GM18502 (cell line): ENCODE measurements at regions not wholly inside any gene's neighbourhood (a gene's known extent, or its start where the extent isn't known, plus 50 kb on each side); places are given as distances from the start of the nearest gene placed in this dataset.

ENCODE experiments used
- ATAC-seq: cut with Tn5 transposase; IDR thresholded peaks from one replicate; pipeline ENCODE4 v1.9.1; 2021; ENCODE audit warnings: mild to moderate bottlenecking; ENCODE audit not compliant: unreplicated experiment, poor library complexity

DNA sequence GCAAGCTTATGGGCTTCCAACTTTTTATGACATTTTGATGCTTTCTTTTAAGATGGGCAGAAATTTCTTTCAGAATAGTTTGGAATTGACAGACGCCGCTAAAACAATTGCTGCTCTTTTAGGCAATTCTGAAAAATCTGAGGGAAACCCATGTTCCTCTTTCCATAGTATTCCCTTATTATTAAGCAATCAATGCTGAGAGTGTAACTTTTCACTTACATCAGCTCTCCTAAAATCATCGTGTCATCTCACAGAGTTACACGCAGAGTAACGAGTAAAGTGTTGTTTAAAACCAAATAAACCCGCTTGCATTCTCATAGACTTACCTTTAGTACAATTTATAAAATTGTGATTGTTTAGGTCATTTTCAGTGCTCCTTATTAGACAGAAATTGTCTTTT is 150.6 kb downstream of the MAF start:
- ATAC-seq = no peak

DNA sequence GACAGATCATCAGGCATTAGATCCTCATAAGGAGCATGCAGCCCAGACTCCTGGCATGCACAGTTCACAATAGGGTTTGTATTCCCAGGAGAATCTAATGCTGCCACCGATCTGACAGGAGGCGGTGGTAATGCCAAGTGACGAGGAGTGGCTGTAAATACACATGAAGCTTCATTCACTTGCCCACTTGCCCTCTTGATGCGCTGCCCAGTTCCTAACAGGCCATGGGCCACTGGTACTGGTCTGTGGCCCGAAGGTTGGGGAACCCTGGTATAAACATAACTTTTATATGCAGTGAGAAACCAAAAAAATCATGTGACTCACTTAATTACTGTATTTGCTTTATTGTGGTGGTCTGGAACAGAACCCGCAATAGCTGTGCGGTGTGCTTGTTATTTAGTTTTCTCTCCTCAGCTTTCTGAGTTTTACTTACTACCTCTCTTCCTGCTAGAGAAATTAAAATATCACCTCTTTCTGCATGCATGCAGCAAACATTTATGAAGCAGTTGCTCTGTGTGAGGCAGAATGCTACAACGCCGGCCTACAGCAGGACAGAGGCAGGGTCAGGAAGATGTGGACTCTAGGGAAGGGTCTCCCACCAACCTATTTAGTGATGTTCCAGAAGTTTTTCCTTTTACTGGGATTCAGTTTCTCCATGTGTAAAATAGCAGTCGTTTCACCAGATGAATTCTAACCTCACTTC is 151.3 kb downstream of the MAF start:
- ATAC-seq = no peak

DNA sequence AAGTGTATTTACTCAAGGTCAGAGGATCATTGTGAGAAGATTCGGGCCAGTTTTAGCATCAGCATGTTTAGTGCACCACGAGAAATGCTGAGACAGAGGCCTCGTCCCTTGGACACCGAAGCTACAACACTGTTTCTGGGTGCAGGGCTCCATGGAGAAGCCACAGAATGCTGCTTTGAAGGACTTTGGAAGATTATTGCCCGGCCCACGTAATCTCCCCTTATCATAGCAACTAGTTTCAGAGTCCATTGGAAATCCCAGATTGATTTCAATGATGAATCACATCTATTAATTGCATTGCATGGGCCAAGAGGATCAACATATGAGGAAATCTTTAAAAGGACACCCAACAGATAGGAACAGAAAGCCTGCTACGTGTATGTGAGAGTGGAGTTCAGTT is 156.0 kb downstream of the MAF start:
- ATAC-seq = no peak

DNA sequence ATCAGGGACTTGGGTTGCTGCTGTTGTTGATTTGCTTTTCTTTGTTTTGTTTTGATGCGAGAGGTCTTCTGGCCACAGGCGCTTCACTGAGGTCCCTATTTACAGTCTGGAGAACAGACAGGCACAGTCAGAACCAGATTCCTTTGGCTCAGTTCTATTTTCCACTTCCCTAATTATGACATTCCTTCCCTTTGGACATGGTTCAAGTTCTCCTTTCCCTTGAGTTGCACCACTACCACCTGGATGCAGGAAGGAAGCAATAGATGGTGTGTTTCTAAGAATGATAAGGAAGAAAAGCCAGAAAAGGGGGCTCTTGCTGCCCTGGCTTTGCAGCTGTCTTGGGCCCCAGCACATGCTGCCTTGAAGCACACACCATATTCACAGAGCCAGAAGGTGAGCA is 160.6 kb downstream of the MAF start:
- ATAC-seq = no peak

DNA sequence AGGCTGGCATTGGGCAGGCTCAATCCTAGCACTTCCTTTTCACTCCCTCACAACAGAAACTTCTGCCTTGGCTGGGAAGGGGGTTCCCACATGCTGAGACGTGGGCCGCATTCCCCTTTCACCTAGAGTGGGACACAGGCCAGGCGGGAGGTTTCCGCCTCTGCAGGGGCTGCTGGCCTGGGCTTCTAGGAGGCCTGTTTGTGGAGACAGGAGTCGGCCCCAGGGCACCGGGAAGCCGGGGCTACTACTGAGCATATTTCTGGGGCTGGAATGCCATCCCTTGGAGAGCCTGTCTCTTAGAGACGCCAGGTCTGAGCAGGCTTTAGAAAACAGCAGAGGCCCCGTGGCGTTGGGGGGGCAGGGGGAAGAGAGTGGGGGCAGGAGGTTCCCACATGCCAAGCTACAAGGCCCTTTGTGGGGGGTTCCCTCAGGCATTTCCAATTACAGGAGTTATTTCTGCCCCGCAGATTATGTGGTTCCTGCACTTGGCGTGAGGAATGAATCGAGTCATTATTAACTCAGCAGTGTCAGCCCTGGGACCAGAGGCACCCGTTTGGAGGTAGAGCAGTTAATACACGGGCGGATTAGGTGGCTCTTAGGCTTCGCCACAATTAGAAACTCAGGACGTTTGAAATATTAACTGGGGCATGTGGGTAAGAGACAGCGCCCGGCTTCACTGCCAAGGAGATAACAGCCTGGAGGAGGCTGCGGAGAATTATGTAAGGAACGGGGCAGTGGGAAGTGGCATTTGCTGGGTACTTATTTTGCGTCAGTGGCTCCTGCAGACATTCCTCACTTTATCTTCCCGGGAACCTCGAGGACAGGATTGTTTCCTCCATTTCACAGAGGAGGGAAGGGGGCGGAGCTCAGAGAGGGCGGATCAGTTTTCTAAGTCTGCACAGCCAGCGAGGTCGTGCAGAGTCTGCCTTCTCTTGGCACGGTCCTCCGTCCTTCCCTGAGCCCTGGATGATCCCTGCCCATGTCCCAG is 162.5 kb downstream of the MAF start:
- ATAC-seq = no peak

DNA sequence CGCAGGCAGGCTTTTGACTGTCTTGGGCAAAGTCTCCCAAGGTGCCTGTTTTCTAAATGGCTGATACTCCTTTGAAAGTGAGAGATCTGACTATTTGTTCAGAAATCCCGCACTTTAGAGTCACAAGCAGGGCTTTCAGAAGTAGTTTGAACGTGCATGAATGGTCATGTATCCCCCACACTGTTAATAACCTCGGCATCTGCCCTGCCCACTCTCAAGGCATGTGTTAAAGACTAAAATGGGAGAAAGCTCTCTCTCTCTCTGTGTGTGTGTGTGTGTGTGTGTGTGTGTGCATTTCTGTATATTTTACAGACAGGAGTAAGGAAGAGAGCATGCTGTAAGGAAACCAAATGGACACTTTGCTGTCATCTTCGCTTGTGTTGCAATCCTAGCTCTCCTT is 163.7 kb downstream of the MAF start:
- ATAC-seq = no peak

DNA sequence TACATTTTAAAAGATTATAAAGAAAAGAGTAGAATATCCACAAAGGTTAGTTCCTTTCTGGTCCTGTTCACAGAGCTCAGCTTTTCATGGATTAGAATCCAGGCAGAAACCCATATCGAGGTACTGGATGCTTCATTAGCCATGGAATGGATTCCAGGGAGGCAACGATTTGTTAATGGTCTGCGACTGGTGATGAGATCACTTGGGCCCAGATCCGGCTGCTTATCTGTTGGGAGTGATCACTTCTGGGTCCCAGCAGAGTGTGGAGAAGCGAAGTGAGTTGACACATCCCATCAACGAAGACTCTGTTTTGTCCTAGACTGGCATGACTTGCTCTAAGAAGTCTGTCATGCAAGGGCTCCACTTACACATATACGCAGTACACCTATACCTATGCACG is 165.8 kb downstream of the MAF start:
- no peak for ATAC-seq

DNA sequence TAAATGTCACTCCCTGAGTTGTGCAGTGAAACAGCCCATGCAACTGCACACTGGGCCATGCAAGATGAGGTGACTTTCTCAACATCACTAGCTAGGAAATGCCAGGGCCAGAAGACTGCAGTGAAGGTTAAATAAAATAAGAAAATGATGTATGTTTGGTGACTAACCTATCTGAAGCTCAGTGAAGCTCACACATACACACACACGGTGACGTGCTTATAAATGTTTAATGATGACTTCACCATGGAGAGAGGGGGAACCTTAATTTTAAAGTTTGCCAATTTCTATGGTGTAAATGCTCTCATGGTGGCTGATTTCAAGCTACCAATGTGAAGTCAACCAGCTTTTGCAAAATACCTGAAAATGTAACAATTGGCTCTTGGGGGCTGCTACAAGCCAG is 166.4 kb downstream of the MAF start:
- ATAC-seq = no peak

DNA sequence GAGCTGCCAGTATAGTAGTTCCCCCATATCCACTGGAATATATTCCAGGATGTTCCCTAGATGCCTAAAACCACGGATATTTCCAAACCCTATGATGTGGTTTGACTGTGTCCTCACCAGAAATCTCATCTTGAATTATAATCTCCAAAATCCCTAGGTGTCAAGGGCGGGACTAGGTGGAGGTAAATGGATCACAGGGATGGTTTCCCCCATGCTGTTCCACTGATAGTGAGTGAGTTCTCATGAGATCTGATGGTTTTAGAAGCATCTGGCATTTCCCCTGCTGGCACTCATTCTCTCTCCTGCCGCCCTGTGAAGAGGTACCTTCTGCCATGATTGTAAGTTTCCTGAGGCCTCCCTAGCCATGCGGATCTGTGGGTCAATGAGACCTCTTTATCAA is 168.6 kb downstream of the MAF start:
- no peak for ATAC-seq

DNA sequence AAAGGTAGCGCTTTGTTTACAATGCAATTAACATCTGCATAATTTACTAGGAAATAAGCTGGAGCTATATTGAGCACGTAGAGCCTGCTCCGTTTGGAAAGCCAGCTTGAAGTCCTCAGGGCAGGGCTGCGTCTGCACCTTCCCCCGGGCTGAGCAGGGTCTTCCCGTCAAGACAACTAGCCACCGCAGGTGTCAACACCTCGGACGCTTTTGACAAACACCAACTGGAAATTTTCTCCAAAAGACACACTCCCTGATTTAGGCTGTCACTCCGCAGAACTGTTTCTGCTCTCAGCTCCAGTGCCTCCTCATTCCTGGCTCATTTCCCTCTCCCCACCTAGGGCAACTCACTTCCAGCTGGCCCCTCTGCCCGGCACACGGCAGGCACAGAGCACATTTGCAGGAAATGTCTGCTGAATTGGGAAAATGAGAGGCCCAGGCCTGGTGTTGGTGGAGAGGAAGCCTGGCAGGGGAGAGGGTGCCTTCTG is 170.3 kb downstream of the MAF start:
- no peak for ATAC-seq

DNA sequence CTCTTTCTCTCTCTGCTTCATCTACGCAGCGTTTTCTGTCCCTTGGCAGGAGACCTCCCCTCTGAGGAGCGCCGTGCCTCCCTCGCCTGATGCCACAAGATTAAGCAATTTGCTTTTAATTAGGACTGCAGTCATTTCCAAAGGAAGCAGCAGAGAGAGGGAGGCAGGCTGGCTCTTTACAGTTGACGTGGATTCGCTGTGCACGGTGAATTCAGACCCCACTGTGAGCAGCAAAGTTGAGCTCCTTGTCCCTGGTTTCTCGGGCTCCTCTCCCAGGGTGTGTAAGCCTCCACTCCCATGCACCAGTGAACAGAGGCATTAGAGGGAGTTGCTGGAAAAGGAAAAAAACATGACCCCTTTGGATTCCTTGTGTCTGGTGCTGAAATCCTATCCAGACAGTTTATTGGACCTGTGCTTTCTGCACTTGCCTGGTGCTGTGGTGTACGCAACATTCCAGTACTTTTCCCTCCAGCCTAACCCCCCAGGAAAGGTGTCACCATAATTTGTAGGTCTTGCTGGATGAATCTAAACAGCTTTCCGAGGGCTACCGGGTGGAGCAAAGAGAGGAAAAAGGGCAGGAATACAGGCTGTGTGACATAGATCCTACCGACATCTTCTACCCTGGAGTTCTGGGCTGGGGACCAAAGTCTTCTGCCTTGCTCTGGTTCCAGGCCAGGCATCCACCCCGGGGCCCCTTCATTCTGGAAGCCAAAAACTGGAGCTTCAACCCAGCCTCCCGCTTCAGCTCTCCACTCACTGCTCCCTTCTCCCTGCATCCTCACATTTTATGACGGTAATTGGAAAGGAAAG is 171.0 kb downstream of the MAF start:
- ATAC-seq = no peak

DNA sequence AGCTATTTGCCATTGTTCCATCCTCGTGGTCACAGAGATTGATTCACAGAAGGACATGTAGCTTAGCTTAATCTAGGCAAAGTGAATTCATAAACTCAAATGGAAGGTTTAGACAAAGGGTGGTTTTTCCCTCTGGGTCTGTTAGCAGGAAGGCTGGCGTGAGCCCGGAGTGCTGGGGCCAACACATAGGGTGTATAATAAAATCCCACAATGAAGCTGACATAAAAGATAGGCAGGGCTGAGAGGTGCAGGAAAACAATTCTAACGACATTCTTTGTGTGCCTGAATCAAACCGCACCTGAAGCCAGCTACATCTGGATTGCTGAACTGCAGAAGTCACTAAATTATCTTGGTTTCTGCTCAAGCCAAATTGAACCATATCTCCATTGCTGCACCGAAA is 173.9 kb downstream of the MAF start:
- ATAC-seq = no peak

DNA sequence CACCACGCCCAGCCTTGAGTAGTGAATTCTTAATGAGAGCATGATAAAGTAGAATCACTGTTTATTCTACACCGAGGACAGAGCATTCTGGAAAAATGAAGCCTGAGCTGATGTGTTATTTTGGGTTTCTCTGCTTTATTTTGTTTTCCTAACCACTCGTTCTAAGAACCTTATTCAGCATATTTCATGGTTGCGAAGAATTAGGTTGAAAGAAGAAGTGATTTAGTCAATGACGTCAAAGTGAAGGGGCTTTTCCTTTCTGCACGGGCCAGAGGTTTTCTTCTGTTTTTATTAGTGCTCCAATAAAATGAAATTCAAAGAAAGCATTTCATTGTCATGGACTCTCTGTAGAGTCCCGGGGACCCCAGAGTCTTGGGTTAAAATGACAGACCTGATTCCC is 178.5 kb downstream of the MAF start:
- ATAC-seq = no peak

DNA sequence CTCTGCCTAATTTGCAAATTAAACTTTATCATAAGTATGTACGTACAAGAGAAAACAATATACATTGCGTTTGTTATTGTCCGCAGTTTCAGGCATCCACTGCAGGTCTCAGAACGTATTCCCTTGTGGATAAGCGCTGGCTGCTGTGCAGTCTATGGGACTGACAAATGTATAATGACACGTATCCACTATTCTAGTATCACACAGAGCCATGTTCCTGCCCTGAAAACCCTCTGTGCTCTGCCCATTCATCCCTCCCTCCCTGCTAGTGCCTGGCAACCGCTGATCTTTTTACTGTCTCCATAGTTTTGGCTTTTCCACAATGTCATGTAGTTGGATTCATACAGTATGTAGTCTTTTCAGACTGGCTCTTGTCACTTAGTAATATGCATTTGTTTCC is 179.4 kb downstream of the MAF start:
- no peak for ATAC-seq

DNA sequence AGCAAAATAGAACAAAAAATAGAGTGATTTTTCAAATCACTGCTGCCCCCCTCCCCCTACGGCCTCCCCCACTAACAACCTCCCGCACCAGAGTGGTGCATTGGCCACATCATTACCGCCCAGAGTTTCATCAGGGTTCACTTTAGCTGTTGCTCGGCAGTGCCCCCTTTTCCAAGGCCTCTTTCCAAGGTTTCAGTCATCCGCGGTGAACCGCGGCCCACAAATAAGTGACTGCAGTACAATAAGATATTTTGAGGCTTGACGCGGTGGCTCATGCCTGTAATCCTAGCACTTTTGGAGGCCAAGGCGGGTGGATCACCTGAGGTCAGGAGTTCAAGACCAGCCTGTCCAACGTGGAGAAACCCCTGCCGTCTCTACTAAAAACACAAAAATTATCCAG is 180.0 kb downstream of the MAF start:
- ATAC-seq = no peak

DNA sequence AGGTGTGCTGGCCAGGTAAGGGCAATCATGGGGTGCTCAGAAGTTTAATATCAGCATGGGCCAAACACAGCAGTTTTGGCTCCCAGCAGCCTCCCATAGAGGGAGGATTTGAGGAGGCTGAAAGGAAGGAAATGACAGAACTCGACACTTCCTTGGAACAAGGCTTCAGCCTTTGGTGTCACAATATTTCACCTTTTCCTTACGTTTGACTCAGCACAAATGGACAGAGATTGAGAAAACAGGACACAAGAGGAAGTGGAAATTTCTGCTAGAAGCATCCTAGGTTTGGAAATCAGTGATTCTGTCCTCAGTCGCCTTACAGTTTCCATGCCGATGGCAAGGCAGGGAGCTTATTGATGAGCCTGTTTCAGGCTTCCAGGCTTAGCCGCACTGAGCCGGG is 181.4 kb downstream of the MAF start:
- ATAC-seq = no peak

DNA sequence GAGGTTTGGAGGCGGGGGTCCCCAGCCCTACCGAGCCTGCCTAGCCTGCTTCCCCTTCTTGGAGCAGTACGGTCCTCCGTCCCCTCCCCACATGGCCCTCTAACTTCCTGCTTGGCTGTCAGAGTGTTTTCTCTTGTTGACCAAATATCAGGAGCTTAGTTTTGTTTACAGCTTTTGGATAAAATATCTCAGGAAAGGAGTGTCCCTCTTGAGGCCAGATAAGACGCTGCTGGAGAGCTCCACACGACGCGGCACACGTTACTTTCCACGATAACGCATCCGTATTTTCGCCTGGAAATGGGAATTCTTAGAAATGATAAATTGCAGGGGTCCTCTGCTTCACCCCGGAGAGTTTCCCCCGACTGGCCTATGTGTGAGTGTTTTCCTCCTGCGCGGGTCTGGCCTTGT is 182.9 kb downstream of the MAF start:
- no peak for ATAC-seq

DNA sequence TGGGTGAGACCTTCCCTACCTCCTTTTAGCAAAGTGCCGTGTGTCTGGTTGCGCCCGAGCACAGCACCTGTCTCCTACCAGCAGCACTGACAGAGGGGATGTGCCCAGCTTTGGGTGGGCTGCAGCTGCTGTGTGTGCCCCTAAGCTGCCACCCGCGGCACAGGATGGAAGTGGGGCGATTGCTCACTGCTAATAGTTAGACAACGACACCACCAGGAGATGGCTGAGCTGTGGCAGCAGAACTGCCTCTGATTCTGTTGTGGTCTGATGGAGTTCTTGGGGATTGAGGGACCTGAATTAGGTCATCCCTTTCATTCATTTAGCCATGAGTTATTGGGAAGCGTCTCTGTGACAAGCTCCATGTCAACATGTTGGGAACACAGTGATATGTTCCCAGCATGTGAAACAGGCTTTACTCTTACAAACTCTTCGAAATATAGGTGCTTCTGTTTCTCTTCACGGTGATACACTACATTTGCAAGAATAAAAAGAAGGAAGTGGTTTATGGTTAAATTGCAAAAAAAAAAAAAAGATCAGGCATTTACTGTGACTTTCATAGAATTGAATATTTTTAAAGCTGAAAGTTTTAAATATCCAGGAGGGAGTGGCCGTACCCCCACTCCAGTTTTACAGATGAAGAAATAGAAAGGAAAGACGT is 184.4 kb downstream of the MAF start:
- ATAC-seq = no peak

DNA sequence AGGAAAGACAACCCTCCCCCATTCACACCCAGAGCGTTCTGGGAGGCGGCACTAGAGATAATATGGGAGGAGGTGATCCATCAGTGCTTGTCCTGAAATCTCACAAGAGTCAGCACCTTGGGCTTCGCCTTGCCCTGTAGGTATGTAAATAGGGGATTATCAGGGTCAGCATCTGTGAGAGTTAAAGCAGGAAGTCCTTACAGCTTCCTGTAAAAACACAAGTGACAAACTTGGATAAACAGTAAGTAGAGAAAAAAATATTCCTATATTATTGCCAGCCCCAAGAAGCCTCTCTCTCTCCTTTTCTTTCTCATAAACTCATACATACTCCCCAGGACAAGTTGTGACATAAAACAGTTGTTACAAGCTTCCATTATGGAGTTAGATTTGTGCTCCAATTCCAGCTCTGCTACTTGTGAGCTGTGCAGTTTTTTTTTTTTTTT is 187.7 kb downstream of the MAF start:
- ATAC-seq = no peak

DNA sequence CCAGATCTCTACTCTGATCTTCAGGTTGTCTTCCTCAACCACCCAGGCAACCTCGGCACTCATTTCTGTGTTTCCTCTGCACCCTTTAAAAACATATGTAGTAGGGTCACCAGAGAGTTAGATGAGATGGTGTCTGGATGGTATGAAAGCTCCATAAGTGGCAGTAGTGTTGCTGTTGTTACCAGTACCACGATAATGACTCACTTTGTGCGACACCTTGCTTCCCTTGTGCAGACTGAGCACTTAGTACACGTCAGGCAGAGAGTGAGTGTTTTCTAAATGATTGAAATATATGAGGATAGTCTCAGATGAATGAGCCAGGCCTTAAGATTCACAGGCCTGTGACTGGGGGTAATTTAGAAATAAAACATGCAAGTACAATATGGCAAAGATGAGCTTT is 188.7 kb downstream of the MAF start:
- no peak for ATAC-seq
